ENCODE measurements at regions not wholly inside any gene's neighbourhood (a gene's known extent, or its start where the extent isn't known, plus 50 kb on each side); places are given as distances from the start of the nearest gene placed in this dataset.

DNA sequence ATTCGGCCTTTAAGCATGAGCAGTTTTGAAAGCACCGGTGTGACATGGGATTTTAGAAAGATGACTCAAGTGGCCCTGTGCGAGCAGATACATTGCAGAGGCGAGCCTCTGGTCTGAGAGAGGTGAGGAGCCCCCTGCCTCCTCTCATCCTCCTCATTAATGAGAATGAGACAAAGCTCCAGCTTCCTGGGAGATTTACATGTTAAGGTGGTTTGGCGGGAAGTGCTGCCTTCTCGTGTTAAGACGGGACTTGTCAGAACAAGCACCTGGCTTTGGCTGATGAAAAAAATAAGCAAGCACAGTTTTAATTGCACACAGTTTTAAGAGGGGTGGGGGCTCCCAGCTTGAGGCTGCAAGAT is 68.1 kb downstream of the ACTL7B start:
- FAIRE-seq (peak; percentile 92), DNase-seq (ENCODE audit: low read depth) (peak; percentile 87)
- H3K4me3 ChIP-seq (ENCODE audit: low read depth, low read length) = peak overlapping the region; percentile 8
- H3K27me3 ChIP-seq (ENCODE audit: control insufficient read depth, insufficient read depth, low read length) = no peaks in the 10 kb centered on the region
- TF ChIP-seq, protein P1, sequence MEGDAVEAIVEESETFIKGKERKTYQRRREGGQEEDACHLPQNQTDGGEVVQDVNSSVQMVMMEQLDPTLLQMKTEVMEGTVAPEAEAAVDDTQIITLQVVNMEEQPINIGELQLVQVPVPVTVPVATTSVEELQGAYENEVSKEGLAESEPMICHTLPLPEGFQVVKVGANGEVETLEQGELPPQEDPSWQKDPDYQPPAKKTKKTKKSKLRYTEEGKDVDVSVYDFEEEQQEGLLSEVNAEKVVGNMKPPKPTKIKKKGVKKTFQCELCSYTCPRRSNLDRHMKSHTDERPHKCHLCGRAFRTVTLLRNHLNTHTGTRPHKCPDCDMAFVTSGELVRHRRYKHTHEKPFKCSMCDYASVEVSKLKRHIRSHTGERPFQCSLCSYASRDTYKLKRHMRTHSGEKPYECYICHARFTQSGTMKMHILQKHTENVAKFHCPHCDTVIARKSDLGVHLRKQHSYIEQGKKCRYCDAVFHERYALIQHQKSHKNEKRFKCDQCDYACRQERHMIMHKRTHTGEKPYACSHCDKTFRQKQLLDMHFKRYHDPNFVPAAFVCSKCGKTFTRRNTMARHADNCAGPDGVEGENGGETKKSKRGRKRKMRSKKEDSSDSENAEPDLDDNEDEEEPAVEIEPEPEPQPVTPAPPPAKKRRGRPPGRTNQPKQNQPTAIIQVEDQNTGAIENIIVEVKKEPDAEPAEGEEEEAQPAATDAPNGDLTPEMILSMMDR (IDR thresholded peaks at IDR 0.05; ENCODE audit: insufficient read depth, low read length, severe bottlenecking) = no peak
- H3K36me3 ChIP-seq (ENCODE audit: control insufficient read depth, insufficient read depth, low read length) = no peaks in the 10 kb centered on the region

DNA sequence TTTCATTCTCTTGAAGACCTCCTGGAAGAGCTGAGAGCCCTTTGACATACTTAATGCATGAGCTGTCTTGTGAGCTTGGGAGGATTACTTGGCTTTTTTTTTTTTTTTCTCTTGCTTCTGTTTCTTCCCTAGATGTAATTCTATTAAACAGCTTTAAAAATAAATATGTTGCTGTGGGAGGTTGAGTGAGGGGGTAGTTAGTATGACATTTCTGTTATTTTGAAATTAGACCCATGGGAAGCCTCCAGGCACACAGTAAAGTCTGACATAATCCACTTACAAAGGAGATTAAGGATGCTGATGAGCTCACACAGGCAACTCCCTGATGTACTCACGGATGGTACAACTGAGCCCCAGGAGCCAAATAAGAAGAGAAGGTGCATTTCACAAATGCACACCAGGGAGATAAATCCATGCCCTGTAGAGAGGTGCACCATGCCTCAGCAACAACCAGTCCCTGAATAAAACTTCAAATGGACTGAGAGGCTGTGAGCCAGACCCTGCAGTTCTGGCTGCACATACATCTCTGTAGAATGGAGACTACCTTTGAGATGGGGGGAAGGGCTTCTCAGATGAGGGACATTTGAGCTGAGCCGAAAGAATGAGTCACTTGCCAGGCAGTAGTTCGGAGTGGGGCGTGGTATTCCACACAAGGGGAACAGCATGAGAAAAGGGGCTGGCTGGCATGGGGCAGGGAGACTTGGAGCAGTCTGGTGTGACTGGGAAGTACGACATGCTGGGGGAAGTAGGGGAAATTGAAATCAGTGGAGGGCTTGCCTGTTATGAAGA is 68.7 kb downstream of the ACTL7B start:
- peak; percentile 96 for DNase-seq (ENCODE audit: low read depth)
- peak; percentile 47 for FAIRE-seq
- TF ChIP-seq, protein P1 (IDR thresholded peaks at IDR 0.05; ENCODE audit: insufficient read depth, low read length, severe bottlenecking) = no peak
- Histone ChIP-seq H3K27me3 (ENCODE audit: control insufficient read depth, insufficient read depth, low read length) (no peaks in the 10 kb centered on the region), H3K36me3 (ENCODE audit: control insufficient read depth, insufficient read depth, low read length) (no peaks in the 10 kb centered on the region), H3K4me3 (ENCODE audit: low read depth, low read length) (peak overlapping the region; percentile 8)

GRCh38 chr9:108786322-108786721 is 69.5 kb downstream of the ACTL7B start:
- FAIRE-seq = no peak
- Histone ChIP-seq H3K27me3 (ENCODE audit: control insufficient read depth, insufficient read depth, low read length) (no peaks in the 10 kb centered on the region), H3K4me3 (ENCODE audit: low read depth, low read length) (no peak overlapping the region), H3K36me3 (ENCODE audit: control insufficient read depth, insufficient read depth, low read length) (no peaks in the 10 kb centered on the region)
- peak; percentile 60 for DNase-seq (ENCODE audit: low read depth)
- TF ChIP-seq, protein P1 (IDR thresholded peaks at IDR 0.05; ENCODE audit: insufficient read depth, low read length, severe bottlenecking) = no peak

DNA sequence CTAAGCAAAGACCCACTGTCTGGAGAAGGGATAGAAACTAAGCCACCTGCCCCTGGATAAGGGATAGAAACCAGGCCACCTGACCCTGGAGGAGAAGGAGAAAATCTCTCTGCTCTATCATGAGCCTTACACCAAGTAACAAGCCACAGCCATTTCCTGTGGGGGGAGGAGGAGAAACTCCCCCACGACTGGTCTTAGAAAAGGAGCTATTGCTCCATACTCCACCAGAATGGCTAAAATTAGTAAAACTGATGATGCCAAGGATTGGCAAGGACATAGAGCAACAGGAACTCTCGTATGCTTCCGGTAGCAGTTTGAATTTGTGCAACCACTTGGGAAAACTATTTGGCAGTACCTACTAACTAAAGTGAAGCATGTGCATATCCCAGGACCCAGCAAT is 70.8 kb downstream of the ACTL7B start:
- TF ChIP-seq, protein P1 (IDR thresholded peaks at IDR 0.05; ENCODE audit: insufficient read depth, low read length, severe bottlenecking) = no peak
- FAIRE-seq = no peak
- Histone ChIP-seq H3K4me3 (ENCODE audit: low read depth, low read length) (no peak overlapping the region), H3K36me3 (ENCODE audit: control insufficient read depth, insufficient read depth, low read length) (no peaks in the 10 kb centered on the region), H3K27me3 (ENCODE audit: control insufficient read depth, insufficient read depth, low read length) (no peaks in the 10 kb centered on the region)
- DNase-seq (ENCODE audit: low read depth) = peak; percentile 55

DNA sequence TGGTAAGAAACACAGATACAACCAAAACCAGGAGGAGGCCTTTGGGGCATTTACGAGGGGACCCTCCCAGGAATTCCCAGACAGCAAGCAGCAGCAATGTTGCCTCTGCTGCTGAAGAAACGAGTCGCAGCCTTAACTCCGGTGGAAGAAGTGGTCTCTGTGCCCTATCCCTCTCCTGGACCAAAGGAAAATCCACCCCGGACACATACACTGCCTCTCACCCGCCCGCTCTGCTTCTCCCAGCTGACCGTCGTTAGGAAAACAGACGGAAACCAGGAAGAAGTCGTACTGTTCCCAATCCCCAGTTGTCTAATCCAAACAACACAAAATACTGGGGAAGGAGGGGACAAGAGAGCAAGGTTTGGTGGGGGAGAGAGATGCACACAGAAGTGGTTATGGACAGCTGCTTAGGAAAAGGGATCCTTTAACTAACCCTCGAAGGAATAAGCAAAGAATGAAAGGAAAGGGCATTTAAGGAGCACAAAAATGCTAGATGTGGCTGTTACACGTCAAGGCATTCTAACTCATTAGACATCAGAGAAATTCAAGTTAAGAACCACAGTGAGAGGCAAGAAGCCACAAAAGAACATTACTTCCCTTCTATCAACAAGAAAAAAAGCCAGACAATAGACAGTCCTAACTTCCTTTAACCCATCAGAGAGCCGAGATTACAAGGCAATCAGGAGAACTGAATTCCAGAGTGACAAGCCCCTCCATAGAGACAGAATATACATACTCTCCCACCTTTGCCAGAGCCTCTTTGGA is 71.9 kb downstream of the ACTL7B start:
- H3K36me3 ChIP-seq (ENCODE audit: control insufficient read depth, insufficient read depth, low read length) = no peaks in the 10 kb centered on the region
- no peak overlapping the region for H3K4me3 ChIP-seq (ENCODE audit: low read depth, low read length)
- no peaks in the 10 kb centered on the region for H3K27me3 ChIP-seq (ENCODE audit: control insufficient read depth, insufficient read depth, low read length)
- DNase-seq (ENCODE audit: low read depth) (no peak), FAIRE-seq (peak; percentile 40)
- TF ChIP-seq, protein P1 (IDR thresholded peaks at IDR 0.05; ENCODE audit: insufficient read depth, low read length, severe bottlenecking) = no peak

All from bronchial epithelial cell (primary cell).